GM18505 (cell line): ENCODE measurements at regions not wholly inside any gene's neighbourhood (a gene's known extent, or its start where the extent isn't known, plus 50 kb on each side); places are given as distances from the start of the nearest gene placed in this dataset.

ENCODE experiments used
- ATAC-seq: cut with Tn5 transposase; IDR thresholded peaks from one replicate; pipeline ENCODE4 v1.9.1; 2021; ENCODE audit not compliant: unreplicated experiment
- POLR2A ChIP-seq: IDR thresholded peaks from 4 replicates; pipeline ENCODE4 v1.6.1; 2011; ENCODE audit warnings: borderline replicate concordance; ENCODE audit not compliant: insufficient read depth, insufficient read length; ENCODE audit errors: extremely low read depth

DNA sequence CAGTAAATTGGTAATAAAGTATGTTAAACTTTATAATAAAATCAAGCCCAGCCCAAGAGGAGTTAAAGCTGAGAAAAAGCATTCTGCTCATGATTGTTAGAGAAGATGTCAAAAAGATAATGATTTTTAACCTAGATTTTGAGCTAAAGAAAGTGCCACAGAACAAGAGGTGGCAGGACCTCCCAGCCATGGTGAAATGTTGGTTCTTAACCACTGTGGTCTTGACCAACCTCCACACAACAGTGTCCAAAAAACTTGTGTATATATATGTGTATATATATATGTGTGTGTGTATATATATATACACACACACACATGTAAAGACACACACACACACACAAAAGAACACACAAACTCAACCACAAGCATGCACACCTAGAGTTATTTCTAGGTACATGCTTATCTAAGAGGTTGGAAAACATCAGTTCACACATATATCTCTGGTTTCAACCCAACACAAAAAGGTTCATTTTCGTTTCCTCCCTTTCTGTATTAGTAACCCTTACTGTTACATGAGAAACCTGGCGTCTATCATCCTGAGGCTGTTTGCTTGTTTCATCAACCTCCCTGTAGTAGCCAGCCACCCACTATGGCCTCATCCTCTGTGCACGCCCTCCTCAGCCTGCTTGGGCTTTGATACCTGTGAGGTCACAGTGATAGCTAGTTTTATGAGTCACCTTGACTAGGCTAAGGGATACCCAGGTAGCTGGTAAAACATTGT is 631.8 kb upstream of the ID2 start:
- TF ChIP-seq POLR2A: no peak

DNA sequence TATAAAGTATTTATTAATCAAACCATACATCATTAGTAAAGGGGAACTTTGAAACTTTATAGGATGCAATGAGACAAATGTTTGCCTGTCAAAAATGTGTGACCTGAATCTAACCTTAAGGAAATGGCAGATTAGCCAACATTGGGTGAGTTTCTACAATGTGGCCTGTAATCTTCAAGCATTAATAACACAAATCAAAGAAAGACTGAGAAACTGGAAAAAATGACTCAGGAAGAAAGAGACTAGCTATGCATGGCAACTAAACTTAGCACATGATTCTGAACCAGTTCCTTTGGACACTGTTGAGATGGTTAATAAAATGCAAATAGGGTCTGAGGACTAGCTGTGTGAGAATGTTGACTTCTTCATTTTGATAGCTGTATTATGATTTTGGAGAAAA is 628.6 kb upstream of the ID2 start:
- ATAC-seq: no peak

More for the DNA sequence above, 631.8 kb upstream of the ID2 start:
- ATAC-seq: peak; percentile 94

DNA sequence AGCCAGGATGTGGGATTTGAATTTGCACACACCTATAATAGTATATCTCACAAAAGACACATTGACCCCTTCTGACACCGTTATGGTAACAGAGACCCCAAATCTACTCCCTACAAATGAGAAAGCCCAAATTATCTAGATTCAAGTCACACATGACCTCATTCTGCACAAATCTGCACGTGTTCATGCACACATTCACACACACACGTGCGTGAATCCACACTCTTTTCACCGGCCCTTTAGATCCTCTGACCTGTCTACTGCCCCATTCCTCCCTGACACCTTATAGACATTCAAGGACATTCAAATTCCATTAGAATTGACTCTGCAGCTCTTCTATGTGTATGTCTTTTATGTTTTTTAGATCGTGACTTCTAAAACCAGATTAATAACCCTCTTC is 627.8 kb upstream of the ID2 start:
- no peak for ATAC-seq
- no peak for TF ChIP-seq POLR2A

More for the DNA sequence above, 628.6 kb upstream of the ID2 start:
- TF ChIP-seq POLR2A: no peak

DNA sequence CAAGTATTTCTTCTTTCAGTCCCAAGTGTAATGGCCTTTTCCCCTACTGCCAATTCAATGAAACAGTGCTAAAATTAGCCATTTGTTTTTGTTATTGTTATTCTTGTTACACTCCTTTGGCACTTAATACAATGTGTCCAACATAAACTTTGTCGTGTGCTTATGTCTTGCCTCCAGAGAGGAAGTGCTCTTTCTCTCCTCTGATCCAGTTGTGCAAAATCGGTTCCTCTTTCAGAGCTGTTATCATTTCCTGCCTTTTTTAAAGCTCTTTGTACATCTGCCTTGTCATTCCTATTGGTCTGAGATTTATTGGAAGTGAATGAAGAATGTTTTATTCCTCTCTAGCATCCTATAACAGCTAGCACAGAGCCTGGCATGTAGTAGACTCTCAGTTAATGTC is 623.2 kb upstream of the ID2 start:
- TF ChIP-seq POLR2A: no peak
- ATAC-seq: no peak

DNA sequence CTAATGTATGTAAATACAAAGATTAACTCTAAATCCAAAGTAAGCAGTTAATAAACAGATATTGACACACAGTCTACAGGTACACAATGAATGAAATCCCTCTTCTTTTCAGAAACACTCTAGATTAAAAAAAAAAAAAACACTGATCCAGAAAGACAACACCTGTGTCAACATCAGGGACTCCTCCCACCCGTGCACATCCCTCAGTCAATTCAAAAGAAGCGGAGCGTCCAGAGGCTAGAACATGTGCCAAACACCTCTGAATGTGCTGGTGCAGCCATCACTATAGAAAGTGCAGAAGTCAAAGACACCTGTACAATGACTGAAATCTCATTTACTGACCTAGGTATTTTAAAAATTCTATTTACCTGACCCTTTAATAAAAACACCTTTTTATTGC is 622.6 kb upstream of the ID2 start:
- ATAC-seq: no peak
- no peak for TF ChIP-seq POLR2A

DNA sequence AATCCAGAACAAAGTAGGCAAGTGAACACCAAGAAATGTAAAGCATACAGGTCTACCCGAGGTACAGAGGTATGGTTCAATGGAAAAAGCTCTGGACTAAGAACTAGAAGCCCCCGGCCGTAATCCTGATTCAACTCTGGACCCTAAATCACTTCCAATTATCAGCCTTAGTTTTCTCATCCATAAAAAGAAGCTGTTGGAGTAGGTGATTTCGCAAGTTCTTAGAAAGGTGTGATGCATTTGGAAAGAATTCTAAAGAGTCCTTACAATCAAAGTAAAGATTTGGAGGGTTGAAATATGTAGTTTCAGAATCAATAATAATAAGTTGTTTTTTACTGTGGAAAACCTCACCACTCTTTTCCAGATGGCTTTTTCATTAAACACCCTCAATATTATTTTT is 622.1 kb upstream of the ID2 start:
- no peak for TF ChIP-seq POLR2A
- ATAC-seq: no peak

DNA sequence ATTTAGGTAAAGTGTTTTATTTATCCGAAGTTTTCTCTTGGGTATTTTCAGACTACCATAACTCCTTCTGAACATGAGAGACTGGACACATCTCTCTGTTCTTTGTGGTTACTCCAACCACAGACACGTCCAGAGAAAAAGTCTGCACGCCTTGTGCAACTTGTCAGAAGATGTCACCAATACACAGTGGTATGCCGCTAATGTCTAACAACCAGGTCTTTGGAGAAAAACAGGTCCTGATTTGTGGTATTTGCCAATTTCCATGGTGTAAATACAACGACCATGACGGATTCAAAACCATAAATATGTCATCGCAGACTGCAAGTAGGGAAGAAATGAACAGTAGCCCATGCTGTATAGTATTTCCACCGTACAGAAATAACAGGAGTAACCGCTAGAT is 620.6 kb upstream of the ID2 start:
- TF ChIP-seq POLR2A: no peak

DNA sequence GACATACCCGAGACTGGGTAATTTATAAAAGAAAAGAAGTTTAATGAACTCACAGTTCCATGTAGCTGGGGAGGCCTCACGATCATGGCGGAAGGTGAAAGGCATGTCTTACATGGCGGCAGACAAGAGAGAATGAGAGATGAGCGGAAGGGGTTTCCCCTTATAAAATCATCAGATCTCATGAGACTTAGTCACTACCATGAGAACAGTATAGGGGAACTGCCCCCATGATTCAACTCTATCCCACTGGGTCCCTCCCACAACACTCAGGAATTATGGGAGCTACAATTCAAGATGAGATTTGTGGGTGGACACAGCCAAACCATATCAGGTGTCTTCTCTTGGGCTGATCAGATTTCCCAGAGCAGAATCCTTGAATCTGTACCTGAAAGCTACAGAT is 617.3 kb upstream of the ID2 start:
- TF ChIP-seq POLR2A: no peak

More for the DNA sequence above, 620.6 kb upstream of the ID2 start:
- ATAC-seq: no peak

DNA sequence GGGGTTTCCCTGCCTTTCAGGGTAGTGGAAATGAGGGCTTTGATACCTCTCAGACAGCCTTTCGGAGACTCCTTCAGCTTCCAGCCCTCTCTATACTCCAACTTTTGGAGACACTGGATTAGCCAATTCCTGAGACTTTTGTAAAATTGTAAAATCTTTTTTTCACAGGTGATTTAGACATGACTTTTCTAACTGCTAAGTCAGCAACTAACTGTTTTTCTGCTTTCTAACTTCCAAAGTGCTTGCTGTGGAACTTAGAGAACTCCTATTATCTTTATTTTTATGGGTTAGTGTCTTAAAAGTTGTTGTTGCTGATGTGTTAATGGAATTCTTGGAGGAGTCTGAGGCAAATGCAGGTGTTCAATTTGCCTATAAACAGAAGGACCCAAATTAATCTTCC is 616.7 kb upstream of the ID2 start:
- TF ChIP-seq POLR2A: no peak
- ATAC-seq: no peak

More for the DNA sequence above, 617.3 kb upstream of the ID2 start:
- ATAC-seq: no peak

DNA sequence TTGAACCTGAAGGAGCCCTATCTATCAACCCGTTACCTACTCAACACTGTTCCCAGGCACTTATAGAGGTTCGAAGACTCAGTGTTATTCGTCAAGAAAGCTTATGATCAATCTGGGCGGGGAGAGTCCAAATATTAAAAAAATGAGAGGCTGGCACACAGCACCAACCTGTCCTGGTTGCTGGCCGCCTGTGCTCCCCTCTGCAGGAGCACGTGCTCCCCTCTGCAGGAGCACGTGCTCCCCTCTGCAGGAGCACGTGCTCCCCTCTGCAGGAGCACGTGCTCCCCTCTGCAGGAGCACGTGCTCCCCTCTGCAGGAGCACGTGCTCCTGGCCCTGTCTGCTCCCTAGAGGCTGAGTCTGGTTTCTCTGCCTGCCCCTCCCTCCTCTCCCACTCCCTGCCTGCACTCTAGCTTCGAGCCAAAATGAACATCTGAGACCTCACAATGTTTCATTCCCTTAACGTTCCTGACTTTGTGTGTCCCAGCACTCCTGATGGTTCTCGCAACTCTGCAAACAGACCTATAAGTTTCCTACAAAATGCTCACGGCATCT is 614.0 kb upstream of the ID2 start:
- TF ChIP-seq POLR2A: no peak
- no peak for ATAC-seq

DNA sequence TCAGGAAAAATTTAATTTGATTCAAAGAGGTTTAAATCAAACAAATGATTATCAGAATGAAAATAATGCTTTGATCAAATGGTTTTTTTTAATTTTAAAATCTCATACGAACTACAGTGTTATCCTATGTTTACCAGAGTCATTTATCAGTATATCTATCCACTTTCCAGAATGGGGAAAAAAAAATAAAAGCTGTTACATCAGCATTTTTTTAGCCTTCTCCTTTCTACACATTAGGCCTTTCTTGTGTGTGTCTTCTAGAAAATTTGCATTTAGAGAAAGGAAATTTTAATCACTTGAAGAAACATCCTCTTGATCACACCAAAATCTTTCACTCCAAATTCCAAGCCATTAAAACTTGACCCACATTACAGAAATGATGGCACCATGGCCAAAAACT is 608.9 kb upstream of the ID2 start:
- no peak for TF ChIP-seq POLR2A
- ATAC-seq: no peak

DNA sequence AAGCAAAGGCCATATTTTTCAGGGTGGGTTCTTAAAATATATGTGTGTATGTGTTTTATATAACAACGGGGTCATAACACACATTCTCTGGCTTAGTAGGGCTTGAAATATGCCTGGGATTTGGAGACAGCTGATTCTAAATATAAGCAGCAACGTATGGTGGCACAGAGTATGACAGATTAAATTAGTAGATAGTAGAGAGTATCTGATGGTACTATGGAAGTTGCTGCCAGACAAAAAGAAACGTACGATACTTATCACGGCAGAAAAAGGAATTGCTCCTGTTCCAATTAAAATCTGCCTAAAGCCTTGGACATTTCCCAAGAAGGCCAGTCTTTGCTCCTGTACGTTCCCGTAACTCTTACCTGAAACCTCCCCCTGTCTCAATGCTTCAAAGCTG is 607.9 kb upstream of the ID2 start:
- TF ChIP-seq POLR2A: no peak
- ATAC-seq: no peak

DNA sequence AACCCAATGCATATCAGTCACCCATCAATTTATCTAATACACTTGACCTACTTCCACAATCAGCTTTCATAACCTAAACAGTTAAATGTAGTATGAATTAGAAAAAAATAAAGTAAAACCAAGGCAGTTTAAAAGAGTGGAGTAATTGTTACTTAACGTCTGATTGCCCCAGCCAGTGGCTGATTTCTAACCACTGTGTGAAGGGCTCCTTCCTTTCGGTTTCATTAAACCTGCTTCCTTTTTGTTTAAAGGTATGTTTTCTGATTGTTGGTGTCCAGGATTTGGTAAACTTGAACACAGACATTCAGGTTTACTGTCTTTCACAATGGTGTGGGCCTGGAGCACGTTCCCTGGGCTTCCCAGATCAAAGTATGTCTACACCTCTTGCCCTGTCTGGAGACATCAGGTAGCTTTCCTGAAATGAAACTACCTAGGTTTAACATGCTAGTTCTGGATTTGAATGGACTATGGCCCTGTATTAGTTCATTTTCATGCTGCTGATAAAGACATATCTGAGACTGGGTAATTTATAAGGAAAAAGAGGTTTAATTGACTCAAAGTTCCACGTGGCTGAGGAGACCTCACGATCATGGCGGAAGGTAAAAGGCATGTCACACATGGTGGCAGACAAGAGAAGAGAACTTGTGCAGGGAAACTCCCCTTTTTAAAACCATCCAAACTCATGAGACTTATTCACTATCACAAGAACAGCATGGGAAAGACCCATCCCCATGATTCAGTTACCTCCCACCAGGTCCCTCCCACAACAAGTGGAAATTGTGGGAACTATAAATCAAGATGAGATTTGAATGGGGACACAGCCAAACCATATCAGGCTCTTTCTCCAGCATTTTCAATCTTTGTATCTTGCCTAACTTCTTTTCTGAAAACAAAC is 605.2 kb upstream of the ID2 start:
- no peak for TF ChIP-seq POLR2A
- ATAC-seq: no peak

DNA sequence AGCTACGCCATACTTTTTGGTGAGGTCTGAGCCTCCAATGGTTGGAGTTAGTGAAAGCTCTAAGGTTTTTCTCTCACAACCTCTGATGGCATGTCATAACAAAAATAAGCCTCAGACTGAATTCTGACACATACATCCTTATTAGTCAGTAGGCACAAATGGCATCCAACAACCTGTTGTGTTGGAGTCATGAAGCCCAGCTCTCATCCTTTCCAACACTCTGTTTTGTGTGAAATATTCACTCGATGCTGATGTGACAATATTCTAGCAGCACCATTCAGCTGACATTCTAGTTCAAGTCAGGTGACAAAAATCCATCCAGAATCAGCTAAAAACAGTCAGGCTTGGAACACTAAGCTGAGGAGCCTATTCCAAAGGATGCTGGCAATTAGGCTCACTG is 603.2 kb upstream of the ID2 start:
- no peak for ATAC-seq
- no peak for TF ChIP-seq POLR2A
